Neuronal stem cell (in vitro differentiated cells): ENCODE measurements at regions not wholly inside any gene's neighbourhood (a gene's known extent, or its start where the extent isn't known, plus 50 kb on each side); places are given as distances from the start of the nearest gene placed in this dataset.
"Not testable (repeated sequence)": the region's sequence is repeated elsewhere in the genome, so short reads cannot be mapped to it uniquely, and the experiment has no call there.

Experiments
- DNase-seq: peaks from one replicate; pipeline ENCODE4 v3.0.0-alpha.2; 2013; ENCODE audit warnings: low spot score
- H2AFZ ChIP-seq: one replicate; pipeline ENCODE4 v1.6.1; 2013; ENCODE audit warnings: mild to moderate bottlenecking, low read length, inconsistent platforms
- H2AK5ac ChIP-seq: 2 replicates; pipeline ENCODE4 v1.6.1; 2013; ENCODE audit warnings: low read depth, mild to moderate bottlenecking, inconsistent platforms, low read length, moderate library complexity, mixed read lengths
- H2BK120ac ChIP-seq: 2 replicates; pipeline ENCODE4 v1.6.1; 2013; ENCODE audit warnings: low read depth, mild to moderate bottlenecking, inconsistent platforms, low read length, moderate library complexity, mixed read lengths
- H2BK12ac ChIP-seq: one replicate; pipeline ENCODE4 v1.6.1; 2013; ENCODE audit warnings: low read length, inconsistent platforms
- H2BK15ac ChIP-seq: 2 replicates; pipeline ENCODE4 v1.6.1; 2013; ENCODE audit warnings: mild to moderate bottlenecking, low read length, inconsistent platforms, mixed read lengths
- H2BK5ac ChIP-seq: one replicate; pipeline ENCODE4 v1.6.1; 2013; ENCODE audit warnings: inconsistent platforms, mild to moderate bottlenecking, low read length, moderate library complexity
- H3K14ac ChIP-seq: one replicate; pipeline ENCODE4 v1.6.1; 2013; ENCODE audit warnings: low read length, inconsistent platforms
- H3K18ac ChIP-seq: 2 replicates; pipeline ENCODE4 v1.6.1; 2013; ENCODE audit warnings: low read length, inconsistent platforms
- H3K23ac ChIP-seq: 2 replicates; pipeline ENCODE4 v1.6.1; 2013; ENCODE audit warnings: low read depth, mild to moderate bottlenecking, mixed read lengths, low read length, inconsistent platforms; ENCODE audit not compliant: poor library complexity
- H3K27ac ChIP-seq: replicated peaks from 3 replicates; pipeline ENCODE4 v1.5.1; 2013; ENCODE audit warnings: low read length, inconsistent platforms
- H3K27me3 ChIP-seq, 3 experiments: 2 replicates each; pipeline ENCODE4 v1.6.1; 2013; ENCODE audit warnings: low read length in 3 of 3, mild to moderate bottlenecking in 2 of 3, inconsistent platforms in 1 of 3, low read depth in 1 of 3, mixed read lengths in 1 of 3, moderate library complexity in 1 of 3; ENCODE audit not compliant: control insufficient read depth in 3 of 3, insufficient read depth in 3 of 3
- H3K36me3 ChIP-seq, 2 donors: replicated peaks in 1 of 2; 2 replicates each; pipeline ENCODE4 v1.6.1; 2013; ENCODE audit warnings: low read length in 2 of 2; ENCODE audit not compliant: control insufficient read depth in 2 of 2, insufficient read depth in 2 of 2
- H3K4ac ChIP-seq: 2 replicates; pipeline ENCODE4 v1.6.1; 2013; ENCODE audit warnings: inconsistent platforms, mild to moderate bottlenecking, low read length, moderate library complexity
- H3K4me1 ChIP-seq, 2 donors: 1 replicate in 1 of 2; 2 replicates in 1 of 2; pipeline ENCODE4 v1.6.1; 2013; ENCODE audit warnings: low read length in 2 of 2, low read depth in 1 of 2; ENCODE audit not compliant: control insufficient read depth in 2 of 2, insufficient read depth in 1 of 2
- H3K4me2 ChIP-seq: one replicate; pipeline ENCODE4 v1.6.1; 2013; ENCODE audit warnings: mild to moderate bottlenecking, low read length, inconsistent platforms; ENCODE audit not compliant: insufficient read depth, poor library complexity, severe bottlenecking
- H3K4me3 ChIP-seq, 2 donors: 2 replicates each; pipeline ENCODE4 v1.5.1; 2013; ENCODE audit warnings: low read length in 2 of 2, mild to moderate bottlenecking in 2 of 2, inconsistent platforms in 1 of 2, moderate library complexity in 1 of 2
- H3K79me1 ChIP-seq: one replicate; pipeline ENCODE4 v1.6.1; 2013; ENCODE audit warnings: low read depth, mild to moderate bottlenecking, inconsistent platforms, low read length, moderate library complexity
- H3K9ac ChIP-seq: one replicate; pipeline ENCODE4 v1.6.1; 2013; ENCODE audit warnings: mild to moderate bottlenecking, low read depth, low read length, inconsistent platforms; ENCODE audit not compliant: poor library complexity
- H3K9me3 ChIP-seq, 2 donors: replicated peaks in 1 of 2; 2 replicates each; pipeline versions ENCODE3 to v1.6.1; 2013; ENCODE audit warnings: low read length in 2 of 2, mild to moderate bottlenecking in 2 of 2, inconsistent platforms in 1 of 2, low read depth in 1 of 2, mixed read lengths in 1 of 2, moderate library complexity in 1 of 2; ENCODE audit not compliant: control insufficient read depth in 2 of 2, insufficient read depth in 1 of 2
- H4K8ac ChIP-seq: one replicate; pipeline ENCODE4 v1.6.1; 2013; ENCODE audit warnings: low read depth, mild to moderate bottlenecking, inconsistent platforms, low read length, moderate library complexity
- H4K91ac ChIP-seq: one replicate; pipeline ENCODE4 v1.6.1; 2013; ENCODE audit warnings: low read length, low read depth, mild to moderate bottlenecking, inconsistent platforms; ENCODE audit not compliant: poor library complexity
- WGBS, 2 donors: extraction: QIAGEN DNeasy Blood & Tissue Kit; methylation state at CpG; one replicate each; pipeline ENCODE4 v1.1.7; 2013; ENCODE audit warnings: missing lambda C conversion rate in 2 of 2, mixed read lengths in 1 of 2; ENCODE audit not compliant: insufficient read length in 2 of 2, insufficient replicate concordance in 1 of 2; ENCODE audit errors: extremely low coverage in 2 of 2; 5-methylcytosine and 5-hydroxymethylcytosine counted together

DNA sequence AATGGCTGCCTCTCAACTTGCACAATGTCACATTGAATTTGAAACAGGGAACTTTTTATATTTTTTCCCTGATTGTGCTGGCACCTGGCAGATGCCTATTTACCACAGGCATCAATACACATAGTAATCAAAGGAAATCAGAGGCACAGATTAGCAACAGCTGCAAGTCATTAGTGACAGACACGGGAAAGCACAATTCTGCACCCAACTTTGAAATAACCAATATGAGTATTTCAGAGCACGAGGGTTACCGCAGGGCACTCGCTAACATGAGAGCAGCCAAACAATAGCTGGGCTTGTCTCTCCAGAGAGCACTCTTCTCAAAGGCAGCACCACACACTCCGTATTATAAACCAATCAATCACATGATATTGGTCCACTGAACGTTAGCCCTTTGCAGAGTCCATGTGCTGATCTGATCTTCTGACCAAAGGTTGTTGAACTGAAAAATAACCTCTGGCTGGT lies 149.5 kb downstream of the RNF144B start:
- Histone ChIP-seq H3K14ac (no peak overlapping the region), H3K4me1 (peaks cover 2 to 15% of the 10 kb centered on the region in 2 donors), H2BK5ac (no peak overlapping the region), H4K91ac (no peak overlapping the region), H2AK5ac (no peak overlapping the region), H3K4me2 (no peak overlapping the region), H3K23ac (no peak overlapping the region), H3K18ac (no peak overlapping the region), H2BK120ac (no peak overlapping the region), H3K9me3 (peaks cover 0 to 9% of the 10 kb centered on the region in 2 donors), H3K4me3 (no peak overlapping the region), H3K27me3 (no peaks in the 10 kb centered on the region), H3K36me3 (no peaks in the 10 kb centered on the region), H2BK15ac (no peak overlapping the region), H3K4ac (no peak overlapping the region), H2BK12ac (no peak overlapping the region), H3K27ac (no peak overlapping the region), H2AFZ (peak overlapping the region; percentile 67), H3K79me1 (no peaks in the 10 kb centered on the region), H3K9ac (no peak overlapping the region), H4K8ac (no peak overlapping the region)
- no CpG with 5 or more reads among the region's 6 CpGs for WGBS, 2 donors
- no peak for DNase-seq

- Histone ChIP-seq H3K4ac (no peak overlapping the region), H3K23ac (no peak overlapping the region), H3K4me3 (no peak overlapping the region), H3K18ac (no peak overlapping the region), H2BK15ac (no peak overlapping the region), H3K4me1 (peaks cover 2 to 15% of the 10 kb centered on the region in 2 donors), H3K27me3 (no peaks in the 10 kb centered on the region), H3K36me3 (no peaks in the 10 kb centered on the region), H3K27ac (no peak overlapping the region), H3K9me3 (peaks cover 0 to 12% of the 10 kb centered on the region in 2 donors), H3K14ac (no peak overlapping the region), H2BK120ac (no peak overlapping the region), H2AK5ac (no peak overlapping the region), H4K8ac (no peak overlapping the region), H2BK12ac (no peak overlapping the region), H4K91ac (no peak overlapping the region), H3K79me1 (no peaks in the 10 kb centered on the region), H2AFZ (no peak overlapping the region), H2BK5ac (no peak overlapping the region), H3K4me2 (no peak overlapping the region), H3K9ac (no peak overlapping the region)
- no peak for DNase-seq
- WGBS, 2 donors: no CpG with 5 or more reads among the region's 3 CpGs
These were observed 151.2 kb downstream of the RNF144B start for GRCh38 chr6:18538315-18538714.

DNA sequence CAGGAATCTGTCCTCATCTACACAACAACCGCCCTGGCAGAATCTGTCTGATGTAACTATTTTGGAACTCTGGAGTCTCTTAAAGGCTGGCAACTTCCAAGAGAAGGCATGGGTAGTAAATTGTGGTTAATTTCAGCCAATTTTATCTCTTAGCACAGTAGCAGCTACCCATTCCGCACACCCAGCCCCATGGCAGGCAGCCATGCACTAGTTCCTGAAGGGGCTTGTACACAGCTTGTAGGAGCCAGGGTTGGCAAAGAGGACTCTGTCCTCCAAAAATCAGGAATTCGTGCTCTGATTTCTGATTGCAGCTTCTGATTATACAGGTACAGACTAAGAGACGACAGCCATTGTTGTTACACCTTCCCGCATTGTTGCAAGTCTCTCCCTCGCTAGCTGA lies 155.9 kb downstream of the RNF144B start:
- H3K23ac ChIP-seq: no peak overlapping the region
- H3K9ac ChIP-seq: no peak overlapping the region
- no peak overlapping the region for H2AK5ac ChIP-seq
- no peak overlapping the region for H3K14ac ChIP-seq
- no peak for DNase-seq
- no peak overlapping the region for H4K8ac ChIP-seq
- H3K4me1 ChIP-seq: no peaks in the 10 kb centered on the region
- H2BK12ac ChIP-seq: no peak overlapping the region
- no peak overlapping the region for H3K4me3 ChIP-seq
- no peak overlapping the region for H4K91ac ChIP-seq
- H3K27ac ChIP-seq: no peak overlapping the region
- WGBS, 2 donors: no CpG with 5 or more reads among the region's 6 CpGs
- peaks cover 0 to 24% of the 10 kb centered on the region in 2 donors for H3K9me3 ChIP-seq
- H3K4ac ChIP-seq: no peak overlapping the region
- H3K36me3 ChIP-seq: no peaks in the 10 kb centered on the region
- no peak overlapping the region for H2BK5ac ChIP-seq
- H3K79me1 ChIP-seq: no peaks in the 10 kb centered on the region
- H2BK120ac ChIP-seq: no peak overlapping the region
- H3K4me2 ChIP-seq: no peak overlapping the region
- no peak overlapping the region for H2AFZ ChIP-seq
- no peak overlapping the region for H3K18ac ChIP-seq
- H2BK15ac ChIP-seq: no peak overlapping the region
- H3K27me3 ChIP-seq: no peaks in the 10 kb centered on the region

DNA sequence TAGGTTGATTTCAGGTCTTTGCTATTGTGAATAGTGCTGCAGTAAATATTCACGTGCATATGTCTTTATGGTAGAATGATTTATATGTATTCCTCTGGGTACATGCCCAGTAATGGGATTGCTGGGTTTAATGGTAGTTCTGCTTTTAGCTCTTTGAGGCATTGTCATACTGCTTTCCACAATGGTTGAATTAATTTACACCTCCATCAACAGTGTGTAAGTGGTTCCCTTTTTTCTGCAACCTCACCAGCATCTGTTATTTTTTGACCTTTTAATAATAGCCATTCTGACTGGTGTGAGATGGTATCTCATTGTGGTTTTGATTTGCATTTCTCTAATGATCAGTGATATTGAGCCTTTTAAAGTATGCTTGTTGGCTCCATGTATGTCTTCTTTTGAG lies 158.0 kb downstream of the RNF144B start:
- not testable (repeated sequence) for H3K4me1 ChIP-seq, H3K27me3 ChIP-seq, H3K4me3 ChIP-seq, H4K91ac ChIP-seq, H2BK15ac ChIP-seq, H2BK12ac ChIP-seq, H3K9ac ChIP-seq, H3K4ac ChIP-seq, H4K8ac ChIP-seq, H3K79me1 ChIP-seq, H3K36me3 ChIP-seq, H3K27ac ChIP-seq, H2BK120ac ChIP-seq, DNase-seq, H2AFZ ChIP-seq, H2BK5ac ChIP-seq, H3K14ac ChIP-seq, H3K4me2 ChIP-seq, H2AK5ac ChIP-seq, H3K23ac ChIP-seq, H3K18ac ChIP-seq
- H3K9me3 ChIP-seq: peaks cover 0 to 17% of the 10 kb centered on the region in 2 donors
- WGBS, 2 donors: no CpG with 5 or more reads among the region's 1 CpG
